ENCODE measurements at regions not wholly inside any gene's neighbourhood (a gene's known extent, or its start where the extent isn't known, plus 50 kb on each side); places are given as distances from the start of the nearest gene placed in this dataset.

DNA sequence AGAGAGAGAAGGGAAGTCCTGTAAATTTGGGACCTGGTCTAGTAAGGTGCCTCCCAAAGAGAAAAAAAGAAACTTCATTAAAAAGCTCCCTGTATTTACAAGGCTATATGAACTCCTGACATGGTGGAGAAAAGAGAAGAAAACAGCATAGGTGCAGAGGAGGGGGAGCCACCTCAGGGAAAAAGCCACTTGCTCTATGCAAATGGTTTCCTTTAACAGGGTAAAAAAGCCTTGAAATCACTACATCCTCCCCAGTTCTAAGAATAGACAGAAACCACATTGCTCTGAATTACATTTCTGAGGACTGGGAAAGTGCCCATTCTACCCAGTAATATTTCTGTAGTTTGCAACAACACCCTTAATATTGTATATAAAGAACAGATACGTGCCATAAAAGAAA lies 165.5 kb downstream of the KLF8 start:
- Histone ChIP-seq H2AFZ (ENCODE audit: control insufficient read depth, low read depth, low read length) (no peak overlapping the region), H3K4me2 (ENCODE audit: control insufficient read depth, insufficient read depth) (no peak overlapping the region), H3K9ac (ENCODE audit: control insufficient read depth, insufficient read depth, low read length) (no peak overlapping the region), H3K27me3 (replicated peaks in 1 of 2; ENCODE audit: control insufficient read depth in 2 of 2, insufficient read depth in 2 of 2, low read length in 1 of 2) (no peaks in the 10 kb centered on the region), H4K20me1 (ENCODE audit: control insufficient read depth, insufficient read depth) (no peaks in the 10 kb centered on the region), H3K9me3 (replicated peaks; ENCODE audit: control insufficient read depth, insufficient read depth, low read length) (no peaks in the 10 kb centered on the region), H3K36me3 (ENCODE audit: control insufficient read depth in 2 of 2, insufficient read depth in 2 of 2, low read length in 1 of 2) (no peaks in the 10 kb centered on the region), H3K79me2 (ENCODE audit: control insufficient read depth, insufficient read depth, low read length) (no peaks in the 10 kb centered on the region), H3K4me1 (ENCODE audit: control insufficient read depth, insufficient read depth, low read length) (no peaks in the 10 kb centered on the region), H3K4me3 (no peak overlapping the region), H3K27ac (ENCODE audit: control insufficient read depth, insufficient read depth) (no peak overlapping the region)
- RAD21 ChIA-PET (ENCODE audit: unreplicated experiment), result no interaction called here
- intact Hi-C loops (cut with micrococcal nuclease; ENCODE audit: unreplicated experiment), result no loop called here
- TF ChIP-seq TAF1 (IDR thresholded peaks at IDR 0.05; ENCODE audit: borderline replicate concordance, low read depth, low read length), result no peak
- TF ChIP-seq, protein P1, sequence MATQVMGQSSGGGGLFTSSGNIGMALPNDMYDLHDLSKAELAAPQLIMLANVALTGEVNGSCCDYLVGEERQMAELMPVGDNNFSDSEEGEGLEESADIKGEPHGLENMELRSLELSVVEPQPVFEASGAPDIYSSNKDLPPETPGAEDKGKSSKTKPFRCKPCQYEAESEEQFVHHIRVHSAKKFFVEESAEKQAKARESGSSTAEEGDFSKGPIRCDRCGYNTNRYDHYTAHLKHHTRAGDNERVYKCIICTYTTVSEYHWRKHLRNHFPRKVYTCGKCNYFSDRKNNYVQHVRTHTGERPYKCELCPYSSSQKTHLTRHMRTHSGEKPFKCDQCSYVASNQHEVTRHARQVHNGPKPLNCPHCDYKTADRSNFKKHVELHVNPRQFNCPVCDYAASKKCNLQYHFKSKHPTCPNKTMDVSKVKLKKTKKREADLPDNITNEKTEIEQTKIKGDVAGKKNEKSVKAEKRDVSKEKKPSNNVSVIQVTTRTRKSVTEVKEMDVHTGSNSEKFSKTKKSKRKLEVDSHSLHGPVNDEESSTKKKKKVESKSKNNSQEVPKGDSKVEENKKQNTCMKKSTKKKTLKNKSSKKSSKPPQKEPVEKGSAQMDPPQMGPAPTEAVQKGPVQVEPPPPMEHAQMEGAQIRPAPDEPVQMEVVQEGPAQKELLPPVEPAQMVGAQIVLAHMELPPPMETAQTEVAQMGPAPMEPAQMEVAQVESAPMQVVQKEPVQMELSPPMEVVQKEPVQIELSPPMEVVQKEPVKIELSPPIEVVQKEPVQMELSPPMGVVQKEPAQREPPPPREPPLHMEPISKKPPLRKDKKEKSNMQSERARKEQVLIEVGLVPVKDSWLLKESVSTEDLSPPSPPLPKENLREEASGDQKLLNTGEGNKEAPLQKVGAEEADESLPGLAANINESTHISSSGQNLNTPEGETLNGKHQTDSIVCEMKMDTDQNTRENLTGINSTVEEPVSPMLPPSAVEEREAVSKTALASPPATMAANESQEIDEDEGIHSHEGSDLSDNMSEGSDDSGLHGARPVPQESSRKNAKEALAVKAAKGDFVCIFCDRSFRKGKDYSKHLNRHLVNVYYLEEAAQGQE (IDR thresholded peaks at IDR 0.05; ENCODE audit: low read depth, low read length), result no peak
- SMC1A ChIA-PET (ENCODE audit: uncharacterized antibody, unreplicated experiment), result no interaction called here
- in situ Hi-C loops (cut with MboI), result no loop called here
- no peak for ATAC-seq
- POLR2A ChIA-PET, result no interaction called here
- CTCF ChIA-PET, result no interaction called here
- FAIRE-seq, result no peak
- WGBS (ENCODE audit: insufficient coverage, insufficient replicate concordance, low lambda C conversion rate, missing lambda C conversion rate), result 35% methylated on average over 1 of the region's 1 CpG
- BruUV-seq (replicated peaks), result no TSS peak
- no peak for DNase-seq (ENCODE audit: low read depth, low spot score)

DNA sequence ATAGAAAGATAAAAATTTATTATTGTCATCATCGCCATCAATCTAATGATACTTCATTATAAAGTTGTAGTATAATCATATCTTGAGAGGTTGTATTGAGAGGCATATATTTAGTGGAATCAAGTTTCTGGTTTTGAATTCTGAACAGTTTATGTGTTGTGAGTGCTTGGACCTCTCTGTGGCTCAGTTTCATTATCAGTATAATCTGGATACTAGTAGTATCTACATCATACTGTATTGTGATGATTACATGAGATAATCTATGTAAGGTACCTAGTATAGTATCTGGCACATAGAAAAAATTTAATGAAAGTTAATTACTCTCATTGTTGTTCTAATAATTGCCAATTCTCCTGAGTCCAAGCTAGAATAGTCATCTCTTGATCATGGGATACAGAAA lies 161.2 kb upstream of the UBQLN2 start:
- Histone ChIP-seq H3K4me1 (ENCODE audit: control insufficient read depth, insufficient read depth, low read length) (no peaks in the 10 kb centered on the region), H3K36me3 (ENCODE audit: control insufficient read depth in 2 of 2, insufficient read depth in 2 of 2, low read length in 1 of 2) (no peaks in the 10 kb centered on the region), H4K20me1 (ENCODE audit: control insufficient read depth, insufficient read depth) (no peaks in the 10 kb centered on the region), H3K4me2 (ENCODE audit: control insufficient read depth, insufficient read depth) (no peak overlapping the region), H3K27me3 (replicated peaks in 1 of 2; ENCODE audit: control insufficient read depth in 2 of 2, insufficient read depth in 2 of 2, low read length in 1 of 2) (no peaks in the 10 kb centered on the region), H3K27ac (ENCODE audit: control insufficient read depth, insufficient read depth) (no peak overlapping the region), H3K9me3 (replicated peaks; ENCODE audit: control insufficient read depth, insufficient read depth, low read length) (no peaks in the 10 kb centered on the region), H2AFZ (ENCODE audit: control insufficient read depth, low read depth, low read length) (no peak overlapping the region), H3K9ac (ENCODE audit: control insufficient read depth, insufficient read depth, low read length) (no peak overlapping the region), H3K79me2 (ENCODE audit: control insufficient read depth, insufficient read depth, low read length) (no peaks in the 10 kb centered on the region), H3K4me3 (no peak overlapping the region)
- ChIA-PET RAD21 (ENCODE audit: unreplicated experiment) (no interaction called here), POLR2A (no interaction called here), SMC1A (ENCODE audit: uncharacterized antibody, unreplicated experiment) (no interaction called here), CTCF (no interaction called here)
- intact Hi-C loops (cut with micrococcal nuclease; ENCODE audit: unreplicated experiment), result no loop called here
- 42% methylated on average over 1 of the region's 1 CpG for WGBS (ENCODE audit: insufficient coverage, insufficient replicate concordance, low lambda C conversion rate, missing lambda C conversion rate)
- TF ChIP-seq EGR1 (IDR thresholded peaks at IDR 0.05; ENCODE audit: borderline replicate concordance in 1 of 2, low read depth in 2 of 2, low read length in 2 of 2) (no peak), SRF (IDR thresholded peaks at IDR 0.05; ENCODE audit: low read depth in 2 of 2, low read length in 2 of 2) (no peak), ZZZ3 (IDR thresholded peaks at IDR 0.05; ENCODE audit: control insufficient read depth, insufficient read length, low read depth) (no peak)
- TF ChIP-seq, protein P2, sequence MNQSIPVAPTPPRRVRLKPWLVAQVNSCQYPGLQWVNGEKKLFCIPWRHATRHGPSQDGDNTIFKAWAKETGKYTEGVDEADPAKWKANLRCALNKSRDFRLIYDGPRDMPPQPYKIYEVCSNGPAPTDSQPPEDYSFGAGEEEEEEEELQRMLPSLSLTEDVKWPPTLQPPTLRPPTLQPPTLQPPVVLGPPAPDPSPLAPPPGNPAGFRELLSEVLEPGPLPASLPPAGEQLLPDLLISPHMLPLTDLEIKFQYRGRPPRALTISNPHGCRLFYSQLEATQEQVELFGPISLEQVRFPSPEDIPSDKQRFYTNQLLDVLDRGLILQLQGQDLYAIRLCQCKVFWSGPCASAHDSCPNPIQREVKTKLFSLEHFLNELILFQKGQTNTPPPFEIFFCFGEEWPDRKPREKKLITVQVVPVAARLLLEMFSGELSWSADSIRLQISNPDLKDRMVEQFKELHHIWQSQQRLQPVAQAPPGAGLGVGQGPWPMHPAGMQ (IDR thresholded peaks at IDR 0.05; ENCODE audit: borderline replicate concordance), result no peak
- in situ Hi-C loops (cut with MboI), result no loop called here
- FAIRE-seq (no peak), DNase-seq (ENCODE audit: low read depth, low spot score) (no peak), ATAC-seq (no peak)
- no TSS peak for BruUV-seq (replicated peaks)

Measured in GM12878 (cell line).